ENCODE measurements at regions not wholly inside any gene's neighbourhood (a gene's known extent, or its start where the extent isn't known, plus 50 kb on each side); places are given as distances from the start of the nearest gene placed in this dataset.

DNA sequence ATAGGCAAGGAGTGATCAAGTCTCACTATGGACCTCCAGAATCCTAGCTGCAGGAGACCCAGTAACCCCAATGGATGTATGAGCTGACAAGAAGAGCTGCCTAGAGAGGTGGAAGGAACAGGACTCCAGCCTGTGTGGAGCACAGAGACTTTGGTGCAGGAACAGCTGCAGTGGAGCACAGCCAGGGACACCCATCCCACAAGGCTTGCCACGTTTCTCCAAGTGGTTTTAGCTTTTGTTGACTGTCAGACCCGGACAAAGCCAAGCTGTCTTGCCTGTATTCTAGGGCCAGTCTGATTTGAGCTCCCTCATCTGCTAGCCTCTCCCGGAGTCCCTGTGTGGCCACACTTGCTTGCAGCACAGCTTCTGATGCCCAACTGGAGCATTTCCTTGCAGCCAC, 224.7 kb downstream of the CHRM2 start:
- H3K27ac Mint-ChIP-seq: no peak overlapping the region
- no peaks in the 10 kb centered on the region for H3K9me3 Mint-ChIP-seq
- Histone ChIP-seq H3K9me2 (ENCODE audit: insufficient read depth) (peaks cover 5% of the 10 kb centered on the region; the same call in 1 of the 2 replicates), H3F3A (replicated peaks; ENCODE audit: low read depth) (no peaks in the 10 kb centered on the region), H3K4me3 (no peak overlapping the region), H3K79me2 (replicated peaks; ENCODE audit: insufficient read depth) (no peaks in the 10 kb centered on the region), H3K4me1 (ENCODE audit: insufficient read depth) (no peaks in the 10 kb centered on the region), H3K27ac (ENCODE audit: low read depth) (no peak overlapping the region), H3K36me3 (ENCODE audit: insufficient read depth) (no peaks in the 10 kb centered on the region), H3K4me2 (no peak overlapping the region), H4K20me1 (replicated peaks; ENCODE audit: insufficient read depth) (no peaks in the 10 kb centered on the region), H3K27me3 (ENCODE audit: insufficient read depth) (no peaks in the 10 kb centered on the region), H2AFZ (no peak overlapping the region)
- H3K4me1 Mint-ChIP-seq: peaks cover 9% of the 10 kb centered on the region; the same call in 2 of the 3 replicates
- DNase-seq (ENCODE audit: low spot score): no peak
- TF ChIP-seq ZNF331 (CRISPR knock-in tag; IDR thresholded peaks at IDR 0.05; ENCODE audit: low read depth): no peak
- TF ChIP-seq POLR2AphosphoS5 (IDR thresholded peaks at IDR 0.05; ENCODE audit: low read depth): no peak
- no peak for TF ChIP-seq EZH2phosphoT487 (IDR thresholded peaks at IDR 0.05; ENCODE audit: unreplicated experiment)
- TF ChIP-seq CREB1 (CRISPR knock-in tag; IDR thresholded peaks at IDR 0.05; ENCODE audit: low read depth): no peak
- TF ChIP-seq, protein P1, sequence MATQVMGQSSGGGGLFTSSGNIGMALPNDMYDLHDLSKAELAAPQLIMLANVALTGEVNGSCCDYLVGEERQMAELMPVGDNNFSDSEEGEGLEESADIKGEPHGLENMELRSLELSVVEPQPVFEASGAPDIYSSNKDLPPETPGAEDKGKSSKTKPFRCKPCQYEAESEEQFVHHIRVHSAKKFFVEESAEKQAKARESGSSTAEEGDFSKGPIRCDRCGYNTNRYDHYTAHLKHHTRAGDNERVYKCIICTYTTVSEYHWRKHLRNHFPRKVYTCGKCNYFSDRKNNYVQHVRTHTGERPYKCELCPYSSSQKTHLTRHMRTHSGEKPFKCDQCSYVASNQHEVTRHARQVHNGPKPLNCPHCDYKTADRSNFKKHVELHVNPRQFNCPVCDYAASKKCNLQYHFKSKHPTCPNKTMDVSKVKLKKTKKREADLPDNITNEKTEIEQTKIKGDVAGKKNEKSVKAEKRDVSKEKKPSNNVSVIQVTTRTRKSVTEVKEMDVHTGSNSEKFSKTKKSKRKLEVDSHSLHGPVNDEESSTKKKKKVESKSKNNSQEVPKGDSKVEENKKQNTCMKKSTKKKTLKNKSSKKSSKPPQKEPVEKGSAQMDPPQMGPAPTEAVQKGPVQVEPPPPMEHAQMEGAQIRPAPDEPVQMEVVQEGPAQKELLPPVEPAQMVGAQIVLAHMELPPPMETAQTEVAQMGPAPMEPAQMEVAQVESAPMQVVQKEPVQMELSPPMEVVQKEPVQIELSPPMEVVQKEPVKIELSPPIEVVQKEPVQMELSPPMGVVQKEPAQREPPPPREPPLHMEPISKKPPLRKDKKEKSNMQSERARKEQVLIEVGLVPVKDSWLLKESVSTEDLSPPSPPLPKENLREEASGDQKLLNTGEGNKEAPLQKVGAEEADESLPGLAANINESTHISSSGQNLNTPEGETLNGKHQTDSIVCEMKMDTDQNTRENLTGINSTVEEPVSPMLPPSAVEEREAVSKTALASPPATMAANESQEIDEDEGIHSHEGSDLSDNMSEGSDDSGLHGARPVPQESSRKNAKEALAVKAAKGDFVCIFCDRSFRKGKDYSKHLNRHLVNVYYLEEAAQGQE (IDR thresholded peaks at IDR 0.05; ENCODE audit: unreplicated experiment): no peak
- no peak for TF ChIP-seq NANOG (IDR thresholded peaks at IDR 0.05; ENCODE audit: borderline replicate concordance)
- TF ChIP-seq EZH2 (IDR thresholded peaks at IDR 0.05; ENCODE audit: low read depth, unreplicated experiment): no peak
- TF ChIP-seq, protein P2, sequence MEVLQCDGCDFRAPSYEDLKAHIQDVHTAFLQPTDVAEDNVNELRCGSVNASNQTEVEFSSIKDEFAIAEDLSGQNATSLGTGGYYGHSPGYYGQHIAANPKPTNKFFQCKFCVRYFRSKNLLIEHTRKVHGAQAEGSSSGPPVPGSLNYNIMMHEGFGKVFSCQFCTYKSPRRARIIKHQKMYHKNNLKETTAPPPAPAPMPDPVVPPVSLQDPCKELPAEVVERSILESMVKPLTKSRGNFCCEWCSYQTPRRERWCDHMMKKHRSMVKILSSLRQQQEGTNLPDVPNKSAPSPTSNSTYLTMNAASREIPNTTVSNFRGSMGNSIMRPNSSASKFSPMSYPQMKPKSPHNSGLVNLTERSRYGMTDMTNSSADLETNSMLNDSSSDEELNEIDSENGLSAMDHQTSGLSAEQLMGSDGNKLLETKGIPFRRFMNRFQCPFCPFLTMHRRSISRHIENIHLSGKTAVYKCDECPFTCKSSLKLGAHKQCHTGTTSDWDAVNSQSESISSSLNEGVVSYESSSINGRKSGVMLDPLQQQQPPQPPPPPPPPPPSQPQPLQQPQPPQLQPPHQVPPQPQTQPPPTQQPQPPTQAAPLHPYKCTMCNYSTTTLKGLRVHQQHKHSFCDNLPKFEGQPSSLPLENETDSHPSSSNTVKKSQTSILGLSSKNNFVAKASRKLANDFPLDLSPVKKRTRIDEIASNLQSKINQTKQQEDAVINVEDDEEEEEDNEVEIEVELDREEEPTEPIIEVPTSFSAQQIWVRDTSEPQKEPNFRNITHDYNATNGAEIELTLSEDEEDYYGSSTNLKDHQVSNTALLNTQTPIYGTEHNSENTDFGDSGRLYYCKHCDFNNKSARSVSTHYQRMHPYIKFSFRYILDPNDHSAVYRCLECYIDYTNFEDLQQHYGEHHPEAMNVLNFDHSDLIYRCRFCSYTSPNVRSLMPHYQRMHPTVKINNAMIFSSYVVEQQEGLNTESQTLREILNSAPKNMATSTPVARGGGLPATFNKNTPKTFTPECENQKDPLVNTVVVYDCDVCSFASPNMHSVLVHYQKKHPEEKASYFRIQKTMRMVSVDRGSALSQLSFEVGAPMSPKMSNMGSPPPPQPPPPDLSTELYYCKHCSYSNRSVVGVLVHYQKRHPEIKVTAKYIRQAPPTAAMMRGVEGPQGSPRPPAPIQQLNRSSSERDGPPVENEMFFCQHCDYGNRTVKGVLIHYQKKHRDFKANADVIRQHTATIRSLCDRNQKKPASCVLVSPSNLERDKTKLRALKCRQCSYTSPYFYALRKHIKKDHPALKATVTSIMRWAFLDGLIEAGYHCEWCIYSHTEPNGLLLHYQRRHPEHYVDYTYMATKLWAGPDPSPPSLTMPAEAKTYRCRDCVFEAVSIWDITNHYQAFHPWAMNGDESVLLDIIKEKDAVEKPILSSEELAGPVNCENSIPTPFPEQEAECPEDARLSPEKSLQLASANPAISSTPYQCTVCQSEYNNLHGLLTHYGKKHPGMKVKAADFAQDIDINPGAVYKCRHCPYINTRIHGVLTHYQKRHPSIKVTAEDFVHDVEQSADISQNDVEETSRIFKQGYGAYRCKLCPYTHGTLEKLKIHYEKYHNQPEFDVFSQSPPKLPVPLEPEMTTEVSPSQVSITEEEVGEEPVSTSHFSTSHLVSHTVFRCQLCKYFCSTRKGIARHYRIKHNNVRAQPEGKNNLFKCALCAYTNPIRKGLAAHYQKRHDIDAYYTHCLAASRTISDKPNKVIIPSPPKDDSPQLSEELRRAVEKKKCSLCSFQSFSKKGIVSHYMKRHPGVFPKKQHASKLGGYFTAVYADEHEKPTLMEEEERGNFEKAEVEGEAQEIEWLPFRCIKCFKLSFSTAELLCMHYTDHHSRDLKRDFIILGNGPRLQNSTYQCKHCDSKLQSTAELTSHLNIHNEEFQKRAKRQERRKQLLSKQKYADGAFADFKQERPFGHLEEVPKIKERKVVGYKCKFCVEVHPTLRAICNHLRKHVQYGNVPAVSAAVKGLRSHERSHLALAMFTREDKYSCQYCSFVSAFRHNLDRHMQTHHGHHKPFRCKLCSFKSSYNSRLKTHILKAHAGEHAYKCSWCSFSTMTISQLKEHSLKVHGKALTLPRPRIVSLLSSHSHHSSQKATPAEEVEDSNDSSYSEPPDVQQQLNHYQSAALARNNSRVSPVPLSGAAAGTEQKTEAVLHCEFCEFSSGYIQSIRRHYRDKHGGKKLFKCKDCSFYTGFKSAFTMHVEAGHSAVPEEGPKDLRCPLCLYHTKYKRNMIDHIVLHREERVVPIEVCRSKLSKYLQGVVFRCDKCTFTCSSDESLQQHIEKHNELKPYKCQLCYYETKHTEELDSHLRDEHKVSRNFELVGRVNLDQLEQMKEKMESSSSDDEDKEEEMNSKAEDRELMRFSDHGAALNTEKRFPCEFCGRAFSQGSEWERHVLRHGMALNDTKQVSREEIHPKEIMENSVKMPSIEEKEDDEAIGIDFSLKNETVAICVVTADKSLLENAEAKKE (CRISPR knock-in tag; IDR thresholded peaks at IDR 0.05): no peak
- TF ChIP-seq JUNB (IDR thresholded peaks at IDR 0.05; ENCODE audit: unreplicated experiment): no peak
- TF ChIP-seq ZNF114 (CRISPR knock-in tag; IDR thresholded peaks at IDR 0.05): no peak
- TF ChIP-seq, protein P3, sequence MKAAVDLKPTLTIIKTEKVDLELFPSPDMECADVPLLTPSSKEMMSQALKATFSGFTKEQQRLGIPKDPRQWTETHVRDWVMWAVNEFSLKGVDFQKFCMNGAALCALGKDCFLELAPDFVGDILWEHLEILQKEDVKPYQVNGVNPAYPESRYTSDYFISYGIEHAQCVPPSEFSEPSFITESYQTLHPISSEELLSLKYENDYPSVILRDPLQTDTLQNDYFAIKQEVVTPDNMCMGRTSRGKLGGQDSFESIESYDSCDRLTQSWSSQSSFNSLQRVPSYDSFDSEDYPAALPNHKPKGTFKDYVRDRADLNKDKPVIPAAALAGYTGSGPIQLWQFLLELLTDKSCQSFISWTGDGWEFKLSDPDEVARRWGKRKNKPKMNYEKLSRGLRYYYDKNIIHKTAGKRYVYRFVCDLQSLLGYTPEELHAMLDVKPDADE (IDR thresholded peaks at IDR 0.05): no peak
- TF ChIP-seq, protein P4, sequence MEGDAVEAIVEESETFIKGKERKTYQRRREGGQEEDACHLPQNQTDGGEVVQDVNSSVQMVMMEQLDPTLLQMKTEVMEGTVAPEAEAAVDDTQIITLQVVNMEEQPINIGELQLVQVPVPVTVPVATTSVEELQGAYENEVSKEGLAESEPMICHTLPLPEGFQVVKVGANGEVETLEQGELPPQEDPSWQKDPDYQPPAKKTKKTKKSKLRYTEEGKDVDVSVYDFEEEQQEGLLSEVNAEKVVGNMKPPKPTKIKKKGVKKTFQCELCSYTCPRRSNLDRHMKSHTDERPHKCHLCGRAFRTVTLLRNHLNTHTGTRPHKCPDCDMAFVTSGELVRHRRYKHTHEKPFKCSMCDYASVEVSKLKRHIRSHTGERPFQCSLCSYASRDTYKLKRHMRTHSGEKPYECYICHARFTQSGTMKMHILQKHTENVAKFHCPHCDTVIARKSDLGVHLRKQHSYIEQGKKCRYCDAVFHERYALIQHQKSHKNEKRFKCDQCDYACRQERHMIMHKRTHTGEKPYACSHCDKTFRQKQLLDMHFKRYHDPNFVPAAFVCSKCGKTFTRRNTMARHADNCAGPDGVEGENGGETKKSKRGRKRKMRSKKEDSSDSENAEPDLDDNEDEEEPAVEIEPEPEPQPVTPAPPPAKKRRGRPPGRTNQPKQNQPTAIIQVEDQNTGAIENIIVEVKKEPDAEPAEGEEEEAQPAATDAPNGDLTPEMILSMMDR (conservative IDR thresholded peaks at IDR 0.05; ENCODE audit: low read depth in 2 of 2): no peak
- TF ChIP-seq STAT1 (IDR thresholded peaks at IDR 0.05; ENCODE audit: unreplicated experiment): no peak
- no peaks in the 10 kb centered on the region for H3K36me3 Mint-ChIP-seq (ENCODE audit: low read depth)
- no peak overlapping the region for H3K4me3 Mint-ChIP-seq
- no peak for ATAC-seq
- H3K27me3 Mint-ChIP-seq (ENCODE audit: insufficient read depth, low read depth, poor library complexity): no peaks in the 10 kb centered on the region
